Keratinocyte (primary cell): ENCODE measurements at regions not wholly inside any gene's neighbourhood (a gene's known extent, or its start where the extent isn't known, plus 50 kb on each side); places are given as distances from the start of the nearest gene placed in this dataset.

ENCODE experiments used
- DNase-seq: peaks from one replicate; pipeline ENCODE4 v3.0.0-alpha.2; 2011; ENCODE audit warnings: low read depth, missing footprints, low spot score
- FAIRE-seq: peaks from 2 replicates; lab custom pipeline; 2011; peaks lifted over from hg19 to GRCh38; lab: Jason Lieb, UNC
- H2AFZ ChIP-seq: 2 replicates; pipeline ENCODE4 v1.6.0; 2012; ENCODE audit warnings: low read length, control low read depth, inconsistent platforms; ENCODE audit not compliant: control insufficient read depth
- H3K27ac ChIP-seq: 2 replicates; pipeline ENCODE4 v1.5.1; 2011; ENCODE audit warnings: low read length; ENCODE audit not compliant: control insufficient read depth, insufficient read depth
- H3K27me3 ChIP-seq: 3 replicates; pipeline ENCODE4 v1.6.0; 2011; ENCODE audit warnings: low read length; ENCODE audit not compliant: control insufficient read depth, insufficient read depth; ENCODE audit errors: extremely low read depth
- H3K36me3 ChIP-seq, 2 experiments: 2 replicates in 1 of 2; 3 replicates in 1 of 2; pipeline ENCODE4 v1.5.1; 2011; ENCODE audit warnings: low read length in 2 of 2, mild to moderate bottlenecking in 1 of 2; ENCODE audit not compliant: control insufficient read depth in 2 of 2, insufficient read depth in 2 of 2; ENCODE audit errors: extremely low read depth in 1 of 2
- H3K4me1 ChIP-seq: 3 replicates; pipeline ENCODE4 v1.5.1; 2011; ENCODE audit warnings: low read length; ENCODE audit not compliant: control insufficient read depth, insufficient read depth; ENCODE audit errors: extremely low read depth
- H3K4me2 ChIP-seq: 3 replicates; pipeline ENCODE4 v1.6.0; 2011; ENCODE audit warnings: low read depth, low read length; ENCODE audit not compliant: control insufficient read depth, insufficient read depth; ENCODE audit errors: extremely low read depth
- H3K4me3 ChIP-seq, 3 experiments: fragments of 200-600 bp in 1 of 3; sonication (generic) in 1 of 3; 2 replicates in 2 of 3; 3 replicates in 1 of 3; pipeline ENCODE4 v1.5.1; 2011 to 2016; ENCODE audit warnings: low read length in 3 of 3, mild to moderate bottlenecking in 3 of 3, control low read depth in 2 of 3, inconsistent platforms in 1 of 3, low read depth in 1 of 3, mixed read lengths in 1 of 3, mixed run types in 1 of 3, moderate library complexity in 1 of 3; ENCODE audit not compliant: control insufficient read depth in 2 of 3, insufficient read depth in 2 of 3; ENCODE audit errors: extremely low read depth in 1 of 3
- H3K79me2 ChIP-seq: 2 replicates; pipeline ENCODE4 v1.6.0; 2012; ENCODE audit warnings: low read length; ENCODE audit not compliant: control insufficient read depth, insufficient read depth
- H3K9ac ChIP-seq: 3 replicates; pipeline ENCODE4 v1.6.0; 2011; ENCODE audit warnings: low read length; ENCODE audit not compliant: control insufficient read depth, insufficient read depth; ENCODE audit errors: extremely low read depth
- H3K9me1 ChIP-seq: 3 replicates; pipeline ENCODE4 v1.6.0; 2011; ENCODE audit warnings: low read length; ENCODE audit not compliant: control insufficient read depth, insufficient read depth; ENCODE audit errors: extremely low read depth
- H3K9me3 ChIP-seq: 2 replicates; pipeline ENCODE4 v1.5.1; 2012; ENCODE audit warnings: low read depth, low read length; ENCODE audit not compliant: control insufficient read depth
- H4K20me1 ChIP-seq: 3 replicates; pipeline ENCODE4 v1.6.0; 2011; ENCODE audit warnings: low read length; ENCODE audit not compliant: control insufficient read depth, insufficient read depth; ENCODE audit errors: extremely low read depth
- CTCF ChIP-seq, 3 experiments: IDR thresholded peaks in 1 of 3; conservative IDR thresholded peaks in 1 of 3; optimal IDR thresholded peaks in 1 of 3; 2 replicates in 2 of 3; 3 replicates in 1 of 3; pipeline versions ENCODE3 to v1.5.1; 2011; ENCODE audit warnings: low read length in 3 of 3, mild to moderate bottlenecking in 3 of 3, moderate library complexity in 2 of 3, control low read depth in 1 of 3, inconsistent platforms in 1 of 3; ENCODE audit not compliant: insufficient read depth in 2 of 3; ENCODE audit errors: extremely low read depth in 1 of 3
- EZH2 ChIP-seq: IDR thresholded peaks from one replicate; pipeline ENCODE4 v1.6.1; 2012; ENCODE audit warnings: inconsistent platforms, mild to moderate bottlenecking, low read length, moderate library complexity
- dilution Hi-C: fragments of 300-500 bp; cut with MboI; formaldehyde crosslinking; loops from one replicate; pipeline ENCODE4 v1.7.0; 2020; ENCODE audit warnings: low sequenced_read_pairs; ENCODE audit not compliant: extremely low pct_ligation_motif_present

- no peaks in the 10 kb centered on the region for H3K4me1 ChIP-seq
- H3K27me3 ChIP-seq: no peaks in the 10 kb centered on the region
- no peaks in the 10 kb centered on the region for H4K20me1 ChIP-seq
- no peak overlapping the region for H3K4me2 ChIP-seq
- FAIRE-seq (no peak), DNase-seq (no peak)
- H3K9ac ChIP-seq: no peak overlapping the region
- H3K9me3 ChIP-seq: no peaks in the 10 kb centered on the region
- H3K36me3 ChIP-seq: no peaks in the 10 kb centered on the region
- no peaks in the 10 kb centered on the region for H3K9me1 ChIP-seq
- no peak for TF ChIP-seq EZH2
- no peak for TF ChIP-seq CTCF (optimal IDR thresholded peaks at IDR 0.05 in 1 of 3, IDR thresholded peaks at IDR 0.05 in 1 of 3, conservative IDR thresholded peaks at IDR 0.05 in 1 of 3; ENCODE audit: extremely low read depth in 1 of 3, insufficient read depth in 2 of 3, low read length in 3 of 3)
- no peak overlapping the region for H2AFZ ChIP-seq
- no peak overlapping the region for H3K4me3 ChIP-seq
- dilution Hi-C loops: no loop called here
- no peaks in the 10 kb centered on the region for H3K79me2 ChIP-seq
- H3K27ac ChIP-seq: no peak overlapping the region
Measured at GRCh38 chr10:117914334-117914733, 132.4 kb downstream of the RAB11FIP2 start.

GRCh38 chr10:117920956-117921355 lies 125.8 kb downstream of the RAB11FIP2 start:
- no peaks in the 10 kb centered on the region for H3K9me3 ChIP-seq
- FAIRE-seq (no peak), DNase-seq (no peak)
- H3K4me3 ChIP-seq: no peak overlapping the region
- no peaks in the 10 kb centered on the region for H3K27me3 ChIP-seq
- no peak overlapping the region for H3K27ac ChIP-seq
- no peaks in the 10 kb centered on the region for H3K9me1 ChIP-seq
- H3K4me1 ChIP-seq: no peaks in the 10 kb centered on the region
- dilution Hi-C loops: no loop called here
- H3K9ac ChIP-seq: no peak overlapping the region
- no peak overlapping the region for H2AFZ ChIP-seq
- no peak for TF ChIP-seq CTCF (optimal IDR thresholded peaks at IDR 0.05 in 1 of 3, IDR thresholded peaks at IDR 0.05 in 1 of 3, conservative IDR thresholded peaks at IDR 0.05 in 1 of 3; ENCODE audit: extremely low read depth in 1 of 3, insufficient read depth in 2 of 3, low read length in 3 of 3)
- TF ChIP-seq EZH2: no peak
- H4K20me1 ChIP-seq: no peaks in the 10 kb centered on the region
- H3K36me3 ChIP-seq: no peaks in the 10 kb centered on the region
- H3K4me2 ChIP-seq: no peak overlapping the region
- no peaks in the 10 kb centered on the region for H3K79me2 ChIP-seq
